Mesenchymal stem cell (in vitro differentiated cells and primary cell): ENCODE measurements at regions not wholly inside any gene's neighbourhood (a gene's known extent, or its start where the extent isn't known, plus 50 kb on each side); places are given as distances from the start of the nearest gene placed in this dataset.

Source experiments
- DNase-seq: peaks from one replicate; pipeline ENCODE4 v3.0.0-alpha.2; 2013
- H2AFZ ChIP-seq: one replicate; pipeline ENCODE4 v1.6.1; 2013; ENCODE audit warnings: low read depth, mild to moderate bottlenecking, control low read depth, inconsistent platforms, low read length, moderate library complexity
- H2AK5ac ChIP-seq: 2 replicates; pipeline ENCODE4 v1.6.1; 2013; ENCODE audit warnings: low read length, moderate library complexity, mild to moderate bottlenecking, inconsistent platforms; ENCODE audit not compliant: severe bottlenecking
- H2BK120ac ChIP-seq: one replicate; pipeline ENCODE4 v1.6.1; 2013; ENCODE audit warnings: low read depth, mild to moderate bottlenecking, inconsistent platforms, low read length, moderate library complexity
- H2BK12ac ChIP-seq, 2 experiments: one replicate each; pipeline ENCODE4 v1.6.1; 2013; ENCODE audit warnings: inconsistent platforms in 2 of 2, low read length in 2 of 2, mild to moderate bottlenecking in 2 of 2, moderate library complexity in 2 of 2, control low read depth in 1 of 2
- H2BK15ac ChIP-seq: one replicate; pipeline ENCODE4 v1.6.1; 2013; ENCODE audit warnings: mild to moderate bottlenecking, low read depth, inconsistent platforms; ENCODE audit not compliant: poor library complexity, severe bottlenecking
- H2BK5ac ChIP-seq: 2 replicates; pipeline ENCODE4 v1.6.1; 2013; ENCODE audit warnings: low read depth, mild to moderate bottlenecking, low read length, control low read depth, inconsistent platforms; ENCODE audit not compliant: poor library complexity, severe bottlenecking
- H3K14ac ChIP-seq, 2 experiments: one replicate each; pipeline ENCODE4 v1.6.1; 2013; ENCODE audit warnings: inconsistent platforms in 2 of 2, low read length in 2 of 2, control low read depth in 1 of 2, mild to moderate bottlenecking in 1 of 2, moderate library complexity in 1 of 2
- H3K18ac ChIP-seq, 2 experiments: one replicate each; pipeline ENCODE4 v1.6.1; 2013; ENCODE audit warnings: inconsistent platforms in 2 of 2, low read length in 2 of 2, control low read depth in 1 of 2, low read depth in 1 of 2, mild to moderate bottlenecking in 1 of 2
- H3K23ac ChIP-seq, 2 experiments: one replicate each; pipeline ENCODE4 v1.6.1; 2013; ENCODE audit warnings: inconsistent platforms in 2 of 2, low read length in 2 of 2, mild to moderate bottlenecking in 2 of 2, moderate library complexity in 2 of 2, control low read depth in 1 of 2
- H3K27ac ChIP-seq: 2 replicates; pipeline ENCODE4 v1.5.1; 2013; ENCODE audit warnings: mild to moderate bottlenecking, moderate library complexity, low read length, control low read depth, inconsistent platforms; ENCODE audit not compliant: poor library complexity, severe bottlenecking
- H3K27me3 ChIP-seq, 2 experiments: 2 replicates each; pipeline versions ENCODE4 v1.6.1 to v1.7.0; 2013; ENCODE audit warnings: low read length in 2 of 2, mild to moderate bottlenecking in 2 of 2, moderate library complexity in 2 of 2, control low read depth in 1 of 2, inconsistent platforms in 1 of 2; ENCODE audit not compliant: control insufficient read depth in 1 of 2, insufficient read depth in 1 of 2
- H3K36me3 ChIP-seq, 2 experiments: 2 replicates each; pipeline versions ENCODE4 v1.6.1 to v1.7.0; 2013; ENCODE audit warnings: low read length in 2 of 2, control low read depth in 1 of 2, inconsistent platforms in 1 of 2, low read depth in 1 of 2, mild to moderate bottlenecking in 1 of 2; ENCODE audit not compliant: insufficient read depth in 2 of 2, control insufficient read depth in 1 of 2
- H3K4ac ChIP-seq, 2 experiments: one replicate each; pipeline ENCODE4 v1.6.1; 2013; ENCODE audit warnings: inconsistent platforms in 2 of 2, low read length in 2 of 2, mild to moderate bottlenecking in 2 of 2, moderate library complexity in 2 of 2, control low read depth in 1 of 2, low read depth in 1 of 2
- H3K4me1 ChIP-seq: 2 replicates; pipeline ENCODE4 v1.6.1; 2013; ENCODE audit warnings: low read depth, low read length, control low read depth; ENCODE audit not compliant: control insufficient read depth, insufficient read depth
- H3K4me2 ChIP-seq: 2 replicates; pipeline ENCODE4 v1.6.1; 2013; ENCODE audit warnings: low read length, mild to moderate bottlenecking, inconsistent platforms; ENCODE audit not compliant: poor library complexity, severe bottlenecking
- H3K4me3 ChIP-seq, 2 experiments: 2 replicates each; pipeline versions ENCODE4 v1.5.1 to v1.7.0; 2013; ENCODE audit warnings: low read length in 2 of 2, mild to moderate bottlenecking in 2 of 2, control low read depth in 1 of 2, low read depth in 1 of 2; ENCODE audit not compliant: insufficient read depth in 1 of 2
- H3K79me1 ChIP-seq: replicated peaks from 2 replicates; pipeline ENCODE4 v1.6.1; 2013; ENCODE audit warnings: mild to moderate bottlenecking, control low read depth, low read length, inconsistent platforms; ENCODE audit not compliant: poor library complexity, severe bottlenecking
- H3K9ac ChIP-seq: 2 replicates; pipeline ENCODE4 v1.7.0; 2013; ENCODE audit warnings: mild to moderate bottlenecking, low read length, moderate library complexity
- H3K9me3 ChIP-seq: 2 replicates; pipeline ENCODE4 v1.7.0; 2013; ENCODE audit warnings: mild to moderate bottlenecking, low read length; ENCODE audit not compliant: control insufficient read depth
- H4K8ac ChIP-seq: one replicate; pipeline ENCODE4 v1.6.1; 2013; ENCODE audit warnings: inconsistent platforms, mild to moderate bottlenecking, low read length, moderate library complexity
- H4K91ac ChIP-seq: one replicate; pipeline ENCODE4 v1.6.1; 2013; ENCODE audit warnings: mild to moderate bottlenecking, low read length, inconsistent platforms
- WGBS: methylation state at CpG from one replicate; pipeline ENCODE4 v1.1.7; 2013; ENCODE audit warnings: mixed read lengths; 5-methylcytosine and 5-hydroxymethylcytosine counted together

DNA sequence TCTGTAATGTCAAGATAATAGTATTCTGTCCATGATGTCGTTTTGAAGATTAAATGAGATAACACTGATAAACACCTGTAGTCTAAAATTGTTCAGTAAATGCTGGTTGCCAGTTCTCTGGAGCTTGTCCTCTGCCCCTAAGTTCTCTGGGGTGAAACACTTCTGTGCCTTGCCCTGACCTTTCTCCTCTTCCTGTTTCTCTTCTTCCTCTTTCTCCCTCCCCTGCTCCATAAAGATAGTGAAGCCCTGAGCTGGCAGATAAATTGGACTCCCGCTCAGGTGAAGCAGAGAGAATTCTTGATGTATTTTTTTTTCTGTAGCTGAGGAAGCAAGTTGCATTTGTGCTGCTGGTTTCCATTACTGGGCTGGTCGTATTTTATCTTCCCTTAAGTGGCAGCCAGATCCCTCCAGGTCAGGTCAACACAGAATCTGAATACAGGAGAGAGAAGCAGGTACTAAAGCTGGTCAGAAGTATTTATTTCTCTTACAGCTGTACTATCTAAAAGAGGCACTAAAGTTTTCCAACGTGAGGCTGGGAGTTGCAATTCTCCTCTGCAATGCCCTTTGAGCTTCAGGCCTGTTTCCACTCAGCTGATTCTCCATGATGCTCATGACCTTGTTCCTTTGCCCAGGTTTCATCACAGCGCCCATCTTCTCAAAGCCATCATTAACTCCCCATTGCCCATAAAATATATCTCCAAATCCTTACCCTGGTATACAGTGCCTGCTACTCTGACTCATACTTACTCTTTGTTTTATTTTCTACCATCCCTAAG, 319.3 kb upstream of the CFAP20DC start:
- Histone ChIP-seq H3K9me3 (no peaks in the 10 kb centered on the region), H3K36me3 (no peaks in the 10 kb centered on the region), H4K91ac (no peak overlapping the region), H3K27me3 (peaks cover 0 to 6% of the 10 kb centered on the region in 2 experiments), H2BK120ac (no peak overlapping the region), H2BK15ac (no peak overlapping the region), H3K4me1 (no peaks in the 10 kb centered on the region), H2BK12ac (no peak overlapping the region), H3K23ac (no peak overlapping the region), H2BK5ac (no peak overlapping the region), H3K79me1 (no peaks in the 10 kb centered on the region), H3K4ac (no peak overlapping the region), H3K4me3 (no peak overlapping the region), H3K4me2 (no peak overlapping the region), H3K9ac (no peak overlapping the region), H3K18ac (no peak overlapping the region), H3K27ac (no peak overlapping the region), H3K14ac (no peak overlapping the region), H2AK5ac (no peak overlapping the region), H2AFZ (no peak overlapping the region), H4K8ac (no peak overlapping the region)
- no peak for DNase-seq
- WGBS = 76% methylated on average over 4 of the region's 5 CpGs

DNA sequence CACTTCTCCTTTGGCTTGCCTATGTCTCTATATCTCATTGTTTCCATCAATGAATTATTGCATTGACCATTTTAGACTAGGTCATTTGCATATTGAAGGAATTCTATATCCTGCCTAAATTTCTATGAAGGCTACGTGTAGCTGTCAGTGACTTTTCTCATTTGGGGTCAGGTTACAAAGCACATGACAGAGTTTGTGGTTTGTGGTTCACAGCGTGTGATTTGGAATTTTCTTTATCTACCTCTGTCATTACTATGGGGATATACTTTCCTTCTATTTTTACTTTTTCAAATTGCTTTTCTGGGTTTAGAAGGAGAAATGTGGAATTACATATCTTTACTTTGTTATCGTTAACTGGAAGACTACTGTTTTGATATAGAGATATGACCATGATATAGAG, 317.3 kb upstream of the CFAP20DC start:
- H3K4me2 ChIP-seq = no peak overlapping the region
- no peak overlapping the region for H3K23ac ChIP-seq
- no peak overlapping the region for H2BK15ac ChIP-seq
- H3K4me1 ChIP-seq = no peaks in the 10 kb centered on the region
- no peaks in the 10 kb centered on the region for H3K9me3 ChIP-seq
- no peak overlapping the region for H2AFZ ChIP-seq
- H2BK5ac ChIP-seq = no peak overlapping the region
- 0% methylated on average over 1 of the region's 3 CpGs for WGBS
- H3K79me1 ChIP-seq = no peaks in the 10 kb centered on the region
- no peak overlapping the region for H3K27ac ChIP-seq
- no peak overlapping the region for H3K9ac ChIP-seq
- no peak overlapping the region for H3K14ac ChIP-seq
- H2BK12ac ChIP-seq = no peak overlapping the region
- H4K8ac ChIP-seq = no peak overlapping the region
- H3K4ac ChIP-seq = no peak overlapping the region
- peak; percentile 11 for DNase-seq
- no peak overlapping the region for H3K4me3 ChIP-seq
- H3K27me3 ChIP-seq = peaks cover 0 to 6% of the 10 kb centered on the region in 2 experiments
- no peak overlapping the region for H3K18ac ChIP-seq
- H2BK120ac ChIP-seq = no peak overlapping the region
- no peak overlapping the region for H4K91ac ChIP-seq
- H3K36me3 ChIP-seq = no peaks in the 10 kb centered on the region
- no peak overlapping the region for H2AK5ac ChIP-seq

DNA sequence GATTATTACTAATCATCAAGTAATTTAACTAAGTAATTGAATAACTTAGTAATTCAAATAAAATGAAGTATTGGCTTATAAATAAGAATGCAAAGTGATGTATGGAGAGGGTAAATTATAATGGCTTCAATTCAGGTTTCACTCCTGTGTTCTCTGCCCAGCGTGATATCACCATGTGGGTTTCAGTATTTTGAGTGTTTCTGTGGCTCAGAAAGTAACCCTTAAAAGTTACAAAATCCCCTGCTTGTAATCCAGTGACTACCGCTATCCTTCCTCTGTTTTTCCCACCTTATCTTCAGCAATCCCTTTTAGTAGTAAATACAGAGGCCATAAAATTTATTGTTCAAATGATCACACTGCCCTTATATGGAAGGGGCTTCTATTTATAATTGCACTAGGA, 316.4 kb upstream of the CFAP20DC start:
- Histone ChIP-seq H3K36me3 (no peaks in the 10 kb centered on the region), H2BK12ac (no peak overlapping the region), H4K8ac (no peak overlapping the region), H3K27ac (no peak overlapping the region), H3K4ac (no peak overlapping the region), H3K4me3 (no peak overlapping the region), H3K79me1 (no peaks in the 10 kb centered on the region), H3K27me3 (peaks cover 0 to 6% of the 10 kb centered on the region in 2 experiments), H2BK5ac (no peak overlapping the region), H3K4me1 (no peaks in the 10 kb centered on the region), H2BK120ac (no peak overlapping the region), H3K9me3 (no peaks in the 10 kb centered on the region), H2AK5ac (no peak overlapping the region), H3K18ac (no peak overlapping the region), H4K91ac (no peak overlapping the region), H3K14ac (no peak overlapping the region), H2BK15ac (no peak overlapping the region), H3K9ac (no peak overlapping the region), H2AFZ (no peak overlapping the region), H3K4me2 (no peak overlapping the region), H3K23ac (no peak overlapping the region)
- no CpG with 5 or more reads among the region's 2 CpGs for WGBS
- no peak for DNase-seq

DNA sequence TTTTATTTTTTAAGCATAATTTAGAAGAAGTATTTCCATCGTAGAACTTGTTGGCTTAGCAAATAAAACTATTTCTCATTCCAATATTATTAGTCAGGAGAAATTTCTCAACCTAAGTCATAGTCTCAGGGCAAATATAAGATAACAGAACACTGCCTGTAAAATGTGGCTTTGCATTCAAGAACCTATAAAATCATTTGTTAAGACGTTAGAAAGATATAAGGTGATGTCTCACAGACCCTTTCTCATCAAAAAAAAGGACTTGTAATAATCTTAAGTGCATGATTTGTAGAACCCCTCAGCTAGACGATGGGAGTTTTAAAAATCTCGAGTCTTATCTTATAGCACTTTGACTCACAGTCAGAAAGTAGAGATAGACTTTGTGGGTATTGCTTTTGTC, 314.7 kb upstream of the CFAP20DC start:
- no CpG with 5 or more reads among the region's 4 CpGs for WGBS
- H3K79me1 ChIP-seq = no peaks in the 10 kb centered on the region
- no peak overlapping the region for H3K4ac ChIP-seq
- no peaks in the 10 kb centered on the region for H3K4me1 ChIP-seq
- H3K4me3 ChIP-seq = no peak overlapping the region
- no peak overlapping the region for H3K9ac ChIP-seq
- no peak overlapping the region for H3K4me2 ChIP-seq
- H3K14ac ChIP-seq = no peak overlapping the region
- no peak overlapping the region for H3K18ac ChIP-seq
- H4K8ac ChIP-seq = no peak overlapping the region
- no peak overlapping the region for H2BK120ac ChIP-seq
- no peak overlapping the region for H2BK15ac ChIP-seq
- no peak overlapping the region for H2AK5ac ChIP-seq
- H3K27ac ChIP-seq = no peak overlapping the region
- H3K27me3 ChIP-seq = peaks cover 0 to 6% of the 10 kb centered on the region in 2 experiments
- no peak overlapping the region for H2BK5ac ChIP-seq
- no peaks in the 10 kb centered on the region for H3K9me3 ChIP-seq
- no peak overlapping the region for H4K91ac ChIP-seq
- H3K23ac ChIP-seq = no peak overlapping the region
- DNase-seq = peak; percentile 11
- H2BK12ac ChIP-seq = no peak overlapping the region
- H2AFZ ChIP-seq = no peak overlapping the region
- H3K36me3 ChIP-seq = no peaks in the 10 kb centered on the region
